Natural killer cell (primary cell): ENCODE measurements at regions not wholly inside any gene's neighbourhood (a gene's known extent, or its start where the extent isn't known, plus 50 kb on each side); places are given as distances from the start of the nearest gene placed in this dataset.

Source experiments
- ATAC-seq, 3 donors: fragments of 150-1000 bp in 2 of 3; fragments of 200-7000 bp in 1 of 3; cut with Tn5 transposase; 1 replicate in 1 of 3; 2 replicates in 2 of 3; pipeline ENCODE4 v1.10.0; 2021; ENCODE audit warnings: mild to moderate bottlenecking in 2 of 3, moderate library complexity in 2 of 3
- DNase-seq, 2 donors: peaks; one replicate each; pipeline versions ENCODE4 v3.0.0 to v3.0.0-alpha.2; 2013 to 2021; ENCODE audit warnings: mixed read lengths in 1 of 2
- H3K27ac ChIP-seq: one replicate; pipeline ENCODE4 v1.5.1; 2013; ENCODE audit warnings: mild to moderate bottlenecking, low read length
- H3K27me3 ChIP-seq: one replicate; pipeline ENCODE4 v1.6.1; 2013; ENCODE audit warnings: low read length; ENCODE audit not compliant: control insufficient read depth, insufficient read depth
- H3K36me3 ChIP-seq: one replicate; pipeline ENCODE4 v1.6.1; 2013; ENCODE audit warnings: low read length; ENCODE audit not compliant: control insufficient read depth, insufficient read depth
- H3K4me1 ChIP-seq: one replicate; pipeline ENCODE4 v1.6.1; 2013; ENCODE audit warnings: low read length; ENCODE audit not compliant: control insufficient read depth, insufficient read depth
- H3K4me3 ChIP-seq: one replicate; pipeline ENCODE4 v1.5.1; 2013; ENCODE audit warnings: low read length
- H3K9me3 ChIP-seq: one replicate; pipeline ENCODE4 v1.6.1; 2013; ENCODE audit warnings: low read length; ENCODE audit not compliant: control insufficient read depth, insufficient read depth
- H3K27ac Mint-ChIP-seq, 2 donors: one replicate each; pipeline ENCODE4 v1.8.0; 2022; ENCODE audit warnings: mild to moderate bottlenecking in 2 of 2, mixed read lengths in 2 of 2, moderate library complexity in 1 of 2
- H3K27me3 Mint-ChIP-seq, 2 donors: one replicate each; pipeline ENCODE4 v1.8.0; 2022; ENCODE audit warnings: low read depth in 2 of 2, mixed read lengths in 2 of 2
- H3K36me3 Mint-ChIP-seq: one replicate; pipeline ENCODE4 v1.8.0; 2022; ENCODE audit warnings: mixed read lengths
- H3K4me1 Mint-ChIP-seq, 2 donors: one replicate each; pipeline ENCODE4 v1.8.0; 2022; ENCODE audit warnings: mixed read lengths in 2 of 2
- H3K4me3 Mint-ChIP-seq: one replicate; pipeline ENCODE4 v1.8.0; 2022; ENCODE audit warnings: mild to moderate bottlenecking, moderate library complexity, mixed read lengths
- H3K9me3 Mint-ChIP-seq, 2 donors: one replicate each; pipeline ENCODE4 v1.8.0; 2022; ENCODE audit warnings: mixed read lengths in 2 of 2
- CTCF ChIP-seq: fragments of 200-600 bp; IDR thresholded peaks from one replicate; pipeline ENCODE4 v1.8.0; 2022; ENCODE audit warnings: antibody characterized with exemption
- WGBS: methylation state at CpG from one replicate; pipeline ENCODE4 v1.1.7; 2013; ENCODE audit warnings: missing lambda C conversion rate; ENCODE audit not compliant: insufficient coverage; 5-methylcytosine and 5-hydroxymethylcytosine counted together
- intact Hi-C: fragments of 100-400 bp; cut with micrococcal nuclease; formaldehyde crosslinking; loops from one replicate; pipeline ENCODE4 v1.14.2; 2022

GRCh38 chr10:21010615-21011014 lies 113.5 kb upstream of the NEBL start:
- H3K27me3 Mint-ChIP-seq = no peaks in the 10 kb centered on the region
- H3K27ac Mint-ChIP-seq = no peak overlapping the region
- DNase-seq (no peak), ATAC-seq (no peak)
- Histone ChIP-seq H3K4me3 (no peak overlapping the region), H3K27me3 (no peaks in the 10 kb centered on the region), H3K9me3 (no peaks in the 10 kb centered on the region), H3K36me3 (no peaks in the 10 kb centered on the region), H3K4me1 (no peaks in the 10 kb centered on the region), H3K27ac (no peak overlapping the region)
- H3K4me1 Mint-ChIP-seq = no peaks in the 10 kb centered on the region
- H3K9me3 Mint-ChIP-seq = peaks cover 0 to 2% of the 10 kb centered on the region in 2 donors
- WGBS = 82% methylated on average over 3 of the region's 3 CpGs
- intact Hi-C loops = no loop called here
- no peaks in the 10 kb centered on the region for H3K36me3 Mint-ChIP-seq
- no peak overlapping the region for H3K4me3 Mint-ChIP-seq
- TF ChIP-seq CTCF = no peak

DNA sequence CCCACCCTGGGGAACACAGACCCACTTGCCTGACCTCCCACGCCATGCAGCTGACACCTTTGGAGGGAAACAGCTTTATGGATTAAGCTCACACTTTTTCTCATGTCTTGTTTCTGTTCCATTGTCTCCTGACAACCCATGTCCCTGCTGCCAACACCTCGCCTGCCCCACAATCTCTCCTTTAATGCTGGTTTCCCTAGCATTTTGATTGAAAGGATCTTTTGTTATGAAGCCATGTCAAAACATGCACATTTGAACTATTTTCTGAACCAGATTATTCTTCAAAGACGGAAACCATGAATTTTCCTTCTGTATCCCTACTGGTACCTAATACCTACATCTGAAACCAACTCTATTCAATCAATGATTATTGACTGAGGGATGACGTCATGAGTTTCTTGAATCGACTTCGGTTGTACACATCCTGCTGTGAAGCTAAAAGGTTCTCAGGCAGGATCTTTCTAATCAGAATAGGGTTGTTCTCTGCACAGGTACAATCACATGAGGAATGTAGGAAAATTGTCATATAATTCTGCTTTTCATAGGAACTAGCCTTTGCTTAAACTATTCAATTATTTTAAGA lies 106.2 kb upstream of the NEBL start:
- ATAC-seq = no peak
- no peaks in the 10 kb centered on the region for H3K9me3 ChIP-seq
- H3K27me3 Mint-ChIP-seq = peaks cover 0 to 5% of the 10 kb centered on the region in 2 donors
- WGBS = 89% methylated on average over 6 of the region's 6 CpGs
- H3K36me3 Mint-ChIP-seq = no peaks in the 10 kb centered on the region
- TF ChIP-seq CTCF = no peak
- H3K4me3 Mint-ChIP-seq = no peak overlapping the region
- no peaks in the 10 kb centered on the region for H3K4me1 Mint-ChIP-seq
- H3K4me3 ChIP-seq = no peak overlapping the region
- no peaks in the 10 kb centered on the region for H3K27me3 ChIP-seq
- no peak for DNase-seq
- H3K27ac ChIP-seq = no peak overlapping the region
- no peak overlapping the region for H3K27ac Mint-ChIP-seq
- intact Hi-C loops = no loop called here
- no peaks in the 10 kb centered on the region for H3K36me3 ChIP-seq
- no peaks in the 10 kb centered on the region for H3K9me3 Mint-ChIP-seq
- H3K4me1 ChIP-seq = no peaks in the 10 kb centered on the region

DNA sequence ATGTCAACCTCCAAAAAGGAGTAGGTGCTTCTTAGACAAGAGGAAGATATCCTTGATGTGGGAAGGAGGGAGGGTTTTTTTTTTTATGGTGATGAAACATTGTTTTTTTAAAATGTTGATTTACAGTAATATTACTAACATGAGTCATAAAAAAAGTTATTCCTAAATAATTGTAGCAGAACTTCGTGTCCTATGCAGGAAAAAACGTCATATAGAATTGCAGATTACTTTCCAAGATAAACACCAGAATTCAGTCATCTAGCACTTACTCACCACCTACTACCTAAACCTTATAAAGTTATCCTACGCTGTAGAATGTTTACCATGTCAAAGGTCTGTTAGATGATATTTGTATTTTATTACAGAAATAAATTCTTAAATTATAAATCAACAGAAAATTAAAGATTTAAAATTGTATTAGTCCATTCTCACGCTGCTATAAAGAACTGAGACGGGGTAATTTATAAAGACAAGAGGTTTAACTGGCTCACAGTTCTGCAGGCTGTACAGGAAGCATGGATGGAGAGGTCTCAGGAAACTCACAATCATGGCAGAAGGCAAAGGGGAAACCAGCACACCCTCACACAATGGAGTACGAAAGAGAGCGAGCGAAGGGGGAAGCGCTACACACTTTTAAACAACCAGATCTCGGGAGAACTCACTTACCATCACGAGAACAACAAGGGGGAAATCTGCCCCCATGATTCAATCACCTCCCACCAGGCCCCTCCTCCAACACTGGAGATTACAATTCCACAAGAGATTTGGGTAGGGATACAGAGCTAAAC lies 105.2 kb upstream of the NEBL start:
- H3K4me3 ChIP-seq = no peak overlapping the region
- H3K4me1 ChIP-seq = no peaks in the 10 kb centered on the region
- DNase-seq (no peak), ATAC-seq (no peak)
- 52% methylated on average over 10 of the region's 11 CpGs for WGBS
- Mint-ChIP-seq H3K4me3 (no peak overlapping the region), H3K27me3 (peaks cover 0 to 5% of the 10 kb centered on the region in 2 donors), H3K4me1 (no peaks in the 10 kb centered on the region), H3K36me3 (no peaks in the 10 kb centered on the region), H3K27ac (no peak overlapping the region), H3K9me3 (no peaks in the 10 kb centered on the region)
- H3K27me3 ChIP-seq = no peaks in the 10 kb centered on the region
- intact Hi-C loops = no loop called here
- H3K27ac ChIP-seq = no peak overlapping the region
- no peak for TF ChIP-seq CTCF
- H3K36me3 ChIP-seq = no peaks in the 10 kb centered on the region
- H3K9me3 ChIP-seq = no peaks in the 10 kb centered on the region

DNA sequence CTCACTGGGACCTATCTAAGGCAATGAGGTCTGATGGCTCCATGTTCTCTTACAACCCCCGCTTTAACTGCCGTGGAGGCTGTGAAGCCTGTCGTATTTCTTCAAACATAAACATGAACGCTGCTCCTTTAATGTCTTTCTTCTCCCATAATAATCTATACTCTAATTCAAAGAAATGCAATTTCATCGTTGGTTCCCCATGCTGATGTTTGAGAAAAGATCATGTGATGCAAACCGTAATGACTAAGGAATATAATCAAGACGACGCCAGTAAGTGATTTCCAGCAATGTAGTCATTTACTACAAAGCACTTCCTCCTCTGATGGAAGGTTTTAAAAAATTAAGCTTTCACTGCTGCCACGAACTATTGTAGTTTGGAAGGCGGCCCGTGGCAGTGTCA lies 102.6 kb upstream of the NEBL start:
- no peaks in the 10 kb centered on the region for H3K4me1 Mint-ChIP-seq
- ATAC-seq = no peak
- Histone ChIP-seq H3K27me3 (no peaks in the 10 kb centered on the region), H3K4me3 (no peak overlapping the region), H3K36me3 (no peaks in the 10 kb centered on the region), H3K27ac (no peak overlapping the region), H3K9me3 (no peaks in the 10 kb centered on the region), H3K4me1 (no peaks in the 10 kb centered on the region)
- no peaks in the 10 kb centered on the region for H3K36me3 Mint-ChIP-seq
- 92% methylated on average over 10 of the region's 11 CpGs for WGBS
- DNase-seq = no peak
- no peak for TF ChIP-seq CTCF
- intact Hi-C loops = no loop called here
- H3K27me3 Mint-ChIP-seq = peaks cover 0 to 5% of the 10 kb centered on the region in 2 donors
- H3K27ac Mint-ChIP-seq = no peak overlapping the region
- no peaks in the 10 kb centered on the region for H3K9me3 Mint-ChIP-seq
- no peak overlapping the region for H3K4me3 Mint-ChIP-seq
